Prostate gland (tissue), 2 donors: ENCODE measurements at regions not wholly inside any gene's neighbourhood (a gene's known extent, or its start where the extent isn't known, plus 50 kb on each side); places are given as distances from the start of the nearest gene placed in this dataset.

ENCODE experiments used
- CTCF ChIP-seq, 4 experiments: fragments of 200-600 bp in 2 of 4; fragments of 450-650 bp in 2 of 4; sonication (generic) in 2 of 4; IDR thresholded peaks; 1 replicate in 3 of 4; 2 replicates in 1 of 4; pipeline ENCODE4 v1.5.1; 2016 to 2019; ENCODE audit warnings: antibody characterized with exemption in 4 of 4, mild to moderate bottlenecking in 2 of 4, moderate library complexity in 2 of 4
- POLR2A ChIP-seq: fragments of 450-650 bp; IDR thresholded peaks from one replicate; pipeline ENCODE4 v1.6.1; 2016; ENCODE audit warnings: antibody characterized with exemption, mild to moderate bottlenecking
- POLR2AphosphoS5 ChIP-seq: sonication (generic); formaldehyde crosslinking; IDR thresholded peaks from one replicate; pipeline ENCODE4 v1.6.1; 2017; ENCODE audit warnings: antibody characterized with exemption

- no peak for TF ChIP-seq CTCF (IDR thresholded peaks at IDR 0.05)
- no peak for TF ChIP-seq POLR2AphosphoS5
- no peak for TF ChIP-seq POLR2A
Measured at GRCh38 chr3:176378789-176379188, 818.5 kb downstream of the TBL1XR1 start.
